Activated naive CD4-positive, alpha-beta T cell treated with anti-CD3 and anti-CD28 coated beads, Interleukin-2, amount 50 U/mL, for 72 hours (primary cell): ENCODE measurements at regions not wholly inside any gene's neighbourhood (a gene's known extent, or its start where the extent isn't known, plus 50 kb on each side); places are given as distances from the start of the nearest gene placed in this dataset.

Source experiments
- ATAC-seq, 2 donors: fragments of 150-1000 bp; cut with Tn5 transposase; 2 replicates each; pipeline ENCODE4 v1.10.0; 2021; ENCODE audit warnings: mild to moderate bottlenecking in 2 of 2, moderate library complexity in 2 of 2
- DNase-seq, 2 donors: peaks; one replicate each; pipeline ENCODE4 v3.0.0; 2021 to 2022; ENCODE audit warnings: low spot score in 2 of 2
- H3K27ac Mint-ChIP-seq, 2 donors: one replicate each; pipeline ENCODE4 v1.8.0; 2022; ENCODE audit warnings: mild to moderate bottlenecking in 2 of 2, mixed read lengths in 2 of 2
- H3K36me3 Mint-ChIP-seq, 2 donors: one replicate each; pipeline ENCODE4 v1.8.0; 2022; ENCODE audit warnings: mixed read lengths in 2 of 2
- H3K9me3 Mint-ChIP-seq, 2 donors: one replicate each; pipeline ENCODE4 v1.8.0; 2022; ENCODE audit warnings: mixed read lengths in 2 of 2

- no peaks in the 10 kb centered on the region for H3K36me3 Mint-ChIP-seq
- H3K9me3 Mint-ChIP-seq: peaks cover 0 to 3% of the 10 kb centered on the region in 2 donors
- ATAC-seq: no peak
- no peak overlapping the region for H3K27ac Mint-ChIP-seq
- no peak for DNase-seq
Measured at GRCh38 chr10:105834261-105835059, 1193.4 kb downstream of the SORCS3 start.

DNA sequence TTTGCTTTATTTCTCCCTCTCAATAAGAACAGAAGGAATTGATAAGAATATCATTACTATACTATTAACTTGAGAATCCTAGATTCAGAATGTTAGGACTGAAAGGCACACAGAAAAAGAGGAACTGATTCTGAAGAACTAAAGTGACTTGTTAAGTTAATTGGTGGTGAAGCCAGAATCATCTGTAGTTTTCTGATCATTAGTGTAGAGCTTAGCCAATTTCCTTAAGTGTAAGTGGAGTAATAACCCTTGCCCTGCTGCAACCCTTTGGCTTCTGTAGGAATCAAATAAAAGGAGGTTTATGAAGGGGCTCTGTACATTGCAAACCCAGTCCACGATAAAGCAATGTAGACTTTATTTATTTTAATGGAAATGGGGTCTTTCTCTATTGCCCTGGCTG lies 1186.0 kb downstream of the SORCS3 start:
- Mint-ChIP-seq H3K27ac (no peak overlapping the region), H3K9me3 (peaks cover 0 to 8% of the 10 kb centered on the region in 2 donors), H3K36me3 (no peaks in the 10 kb centered on the region)
- ATAC-seq (no peak), DNase-seq (no peak)

GRCh38 chr10:105807935-105808587 lies 1167.0 kb downstream of the SORCS3 start:
- no peak for DNase-seq
- Mint-ChIP-seq H3K36me3 (no peaks in the 10 kb centered on the region), H3K27ac (no peak overlapping the region), H3K9me3 (no peaks in the 10 kb centered on the region)
- ATAC-seq: no peak

DNA sequence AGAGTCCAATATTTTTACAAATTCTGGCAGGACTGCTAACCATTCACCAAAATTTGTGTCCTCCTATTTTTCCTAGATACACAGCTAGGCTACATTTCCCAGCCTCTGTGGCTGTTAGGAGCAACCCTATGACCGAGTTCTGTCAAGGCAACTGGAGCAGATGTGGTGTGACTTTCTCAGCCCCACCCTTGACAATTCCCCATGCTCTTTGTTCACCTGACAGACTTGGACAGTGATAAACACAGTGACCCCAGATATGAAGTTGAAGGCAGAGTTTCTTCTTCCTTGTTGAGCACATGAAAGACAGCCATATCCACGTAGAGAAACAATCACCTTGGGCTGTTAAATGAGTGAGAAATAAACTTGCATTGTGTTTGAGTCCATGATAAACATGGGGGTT lies 1162.1 kb downstream of the SORCS3 start:
- Mint-ChIP-seq H3K36me3 (no peaks in the 10 kb centered on the region), H3K27ac (no peak overlapping the region), H3K9me3 (no peaks in the 10 kb centered on the region)
- ATAC-seq: no peak
- DNase-seq: no peak

DNA sequence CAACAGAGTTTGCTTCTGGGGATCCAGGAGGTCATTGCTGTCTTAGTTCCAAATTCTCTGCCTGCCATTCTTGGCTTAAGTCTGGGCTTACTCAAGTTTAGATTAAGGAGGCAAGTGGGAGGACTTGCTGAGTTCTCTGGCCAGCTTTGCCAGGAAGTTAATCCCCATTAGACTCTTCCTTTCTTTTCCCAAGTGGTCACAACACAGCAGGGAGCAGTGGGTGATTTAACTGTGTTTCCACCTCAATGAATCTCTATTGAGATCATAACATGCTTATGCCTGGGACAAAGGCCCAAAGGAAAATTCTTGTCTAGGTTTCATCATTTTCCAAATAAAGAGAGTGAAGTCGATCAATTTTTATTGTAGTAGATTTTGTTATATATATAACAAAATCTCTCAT lies 1159.6 kb downstream of the SORCS3 start:
- no peak overlapping the region for H3K27ac Mint-ChIP-seq
- DNase-seq (no peak), ATAC-seq (no peak)
- no peaks in the 10 kb centered on the region for H3K9me3 Mint-ChIP-seq
- H3K36me3 Mint-ChIP-seq: no peaks in the 10 kb centered on the region

GRCh38 chr10:105798328-105798889 lies 1157.3 kb downstream of the SORCS3 start:
- Mint-ChIP-seq H3K36me3 (no peaks in the 10 kb centered on the region), H3K9me3 (no peaks in the 10 kb centered on the region)

GRCh38 chr10:105797234-105797890 lies 1156.3 kb downstream of the SORCS3 start:
- no peak for DNase-seq
- Mint-ChIP-seq H3K9me3 (no peaks in the 10 kb centered on the region), H3K27ac (no peak overlapping the region), H3K36me3 (no peaks in the 10 kb centered on the region)
- ATAC-seq: peak in 1 of 2 donors; percentile 41

More at GRCh38 chr10:105798328-105798889, 1157.3 kb downstream of the SORCS3 start:
- H3K27ac Mint-ChIP-seq: no peak overlapping the region
- DNase-seq (no peak), ATAC-seq (no peak)

DNA sequence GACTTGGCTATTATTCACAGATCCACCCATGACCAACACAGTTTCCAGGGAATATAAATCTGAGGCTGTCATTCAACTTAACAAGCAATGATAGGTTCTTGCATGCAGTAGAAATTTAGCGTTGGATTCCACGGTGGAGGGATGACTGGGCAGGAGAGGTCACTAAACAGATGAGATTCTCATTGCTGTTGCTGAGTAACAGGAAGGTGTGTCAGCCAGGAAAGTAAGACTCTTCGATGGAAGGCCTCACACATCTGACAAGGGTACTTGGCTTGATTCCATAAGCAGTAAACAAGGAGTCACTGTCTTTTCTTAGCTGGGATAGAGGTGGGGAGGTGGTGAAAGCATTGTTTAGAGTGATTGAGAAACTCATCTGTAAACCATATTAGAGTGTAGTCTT lies 1152.0 kb downstream of the SORCS3 start:
- ATAC-seq: no peak
- no peak for DNase-seq

DNA sequence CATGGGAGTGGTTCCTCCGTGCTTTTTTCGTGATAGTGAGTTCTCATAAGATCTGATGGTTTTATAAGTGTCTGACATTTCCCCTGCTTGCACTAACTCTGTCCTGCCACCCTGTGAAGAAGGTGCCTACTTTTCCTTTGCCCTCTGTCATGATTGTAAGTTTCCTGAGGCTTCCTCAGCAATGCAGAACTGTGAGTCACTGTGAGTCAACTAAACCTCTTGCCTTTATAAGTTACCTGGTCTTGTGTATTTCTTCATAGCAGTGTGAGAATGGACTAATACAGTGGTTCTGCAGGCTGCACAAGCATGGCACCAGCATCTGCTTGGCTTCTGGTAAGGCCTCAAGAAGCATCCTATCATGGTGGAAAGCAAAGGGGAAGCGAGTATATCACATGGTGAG lies 1144.6 kb downstream of the SORCS3 start:
- ATAC-seq: no peak
- Mint-ChIP-seq H3K9me3 (peaks cover 4 to 21% of the 10 kb centered on the region in 2 donors), H3K36me3 (peaks cover 0 to 7% of the 10 kb centered on the region in 2 donors)

More for the DNA sequence above, 1152.0 kb downstream of the SORCS3 start:
- Mint-ChIP-seq H3K36me3 (no peaks in the 10 kb centered on the region), H3K27ac (no peak overlapping the region), H3K9me3 (no peaks in the 10 kb centered on the region)

GRCh38 chr10:105783936-105784483 lies 1142.9 kb downstream of the SORCS3 start:
- H3K36me3 Mint-ChIP-seq: peaks cover 0 to 7% of the 10 kb centered on the region in 2 donors
- DNase-seq (no peak), ATAC-seq (no peak)
- peaks cover 4 to 21% of the 10 kb centered on the region in 2 donors for H3K9me3 Mint-ChIP-seq
- no peak overlapping the region for H3K27ac Mint-ChIP-seq

More for the DNA sequence above, 1144.6 kb downstream of the SORCS3 start:
- DNase-seq: no peak
- H3K27ac Mint-ChIP-seq: no peak overlapping the region

- H3K36me3 Mint-ChIP-seq: no peaks in the 10 kb centered on the region
- no peak overlapping the region for H3K27ac Mint-ChIP-seq
- no peak for ATAC-seq
- no peak for DNase-seq
- no peaks in the 10 kb centered on the region for H3K9me3 Mint-ChIP-seq
Measured at GRCh38 chr10:105774881-105775280, 1133.8 kb downstream of the SORCS3 start.

GRCh38 chr10:105774351-105774750 lies 1133.3 kb downstream of the SORCS3 start:
- Mint-ChIP-seq H3K27ac (no peak overlapping the region), H3K9me3 (no peaks in the 10 kb centered on the region), H3K36me3 (no peaks in the 10 kb centered on the region)
- ATAC-seq: no peak
- DNase-seq: no peak

GRCh38 chr10:105770524-105771212 lies 1129.6 kb downstream of the SORCS3 start:
- no peak for ATAC-seq
- Mint-ChIP-seq H3K9me3 (peaks cover 0 to 5% of the 10 kb centered on the region in 2 donors), H3K36me3 (no peaks in the 10 kb centered on the region), H3K27ac (no peak overlapping the region)
- DNase-seq: no peak

GRCh38 chr10:105769248-105770184 lies 1128.4 kb downstream of the SORCS3 start:
- Mint-ChIP-seq H3K36me3 (peaks cover 0 to 4% of the 10 kb centered on the region in 2 donors), H3K27ac (no peak overlapping the region), H3K9me3 (peaks cover 0 to 5% of the 10 kb centered on the region in 2 donors)
- ATAC-seq: no peak
- no peak for DNase-seq

- ATAC-seq (no peak), DNase-seq (no peak)
- Mint-ChIP-seq H3K36me3 (peaks cover 0 to 13% of the 10 kb centered on the region in 2 donors), H3K27ac (no peak overlapping the region), H3K9me3 (peaks cover 0 to 6% of the 10 kb centered on the region in 2 donors)
Measured at GRCh38 chr10:105763611-105764010, 1122.5 kb downstream of the SORCS3 start.
